ENCODE measurements at regions not wholly inside any gene's neighbourhood (a gene's known extent, or its start where the extent isn't known, plus 50 kb on each side); places are given as distances from the start of the nearest gene placed in this dataset.
"Not testable (repeated sequence)": the region's sequence is repeated elsewhere in the genome, so short reads cannot be mapped to it uniquely, and the experiment has no call there.

DNA sequence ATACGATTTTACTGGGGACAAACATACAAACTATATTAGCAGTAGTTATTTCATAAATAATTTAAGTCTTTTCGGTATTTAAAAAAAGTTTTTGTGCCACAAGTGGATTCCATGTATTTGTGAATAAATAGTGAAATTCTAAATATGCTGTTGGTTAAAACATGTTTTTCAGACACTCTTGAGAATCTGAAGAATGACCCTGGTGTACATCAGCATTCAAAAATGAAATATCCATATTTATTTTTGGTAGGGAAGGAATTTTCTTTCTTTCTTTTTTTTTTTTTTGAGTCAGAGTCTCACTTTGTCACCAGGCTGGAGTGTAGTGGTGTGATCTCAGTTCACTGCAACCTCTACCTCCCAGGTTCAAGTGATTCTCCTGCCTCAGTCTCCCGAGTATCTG, 136.1 kb upstream of the CDK6 start:
- no peak for DNase-seq

DNA sequence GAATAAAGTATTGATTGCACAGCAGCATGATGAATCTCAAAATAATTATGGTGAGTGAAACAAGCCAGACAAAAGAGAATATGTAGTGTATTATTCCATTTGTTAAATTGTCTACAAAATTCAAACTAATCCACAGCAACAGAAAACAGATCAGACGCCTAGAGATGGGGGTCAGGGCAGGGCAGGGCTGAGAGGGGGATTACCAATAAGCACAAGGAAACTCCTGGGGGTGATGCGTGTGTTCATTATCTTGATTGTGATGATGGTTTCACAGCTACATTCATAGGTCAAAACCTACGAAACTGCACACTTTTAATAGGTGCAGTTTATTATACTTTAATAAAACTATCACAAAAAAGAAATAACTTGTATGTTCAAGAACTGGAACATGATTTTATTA, 132.7 kb upstream of the CDK6 start:
- no peak for DNase-seq

DNA sequence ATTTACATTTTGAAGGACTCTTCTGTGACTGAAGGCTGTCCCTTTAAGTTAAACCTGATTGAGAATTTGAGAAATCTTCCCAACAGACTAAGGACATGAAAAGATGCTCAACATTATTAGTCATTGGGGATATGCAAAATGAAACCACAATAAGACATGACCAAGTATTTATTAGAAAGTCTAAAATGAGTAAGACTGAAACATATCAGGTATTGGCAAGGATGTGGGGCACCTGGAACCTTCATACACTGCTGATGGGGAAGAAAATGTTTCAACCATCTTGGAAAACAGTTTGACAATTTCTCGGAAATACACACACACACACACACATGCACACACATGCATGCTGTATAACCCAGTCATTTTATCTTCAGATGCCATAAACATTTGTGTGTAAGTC, 132.1 kb upstream of the CDK6 start:
- DNase-seq: no peak

DNA sequence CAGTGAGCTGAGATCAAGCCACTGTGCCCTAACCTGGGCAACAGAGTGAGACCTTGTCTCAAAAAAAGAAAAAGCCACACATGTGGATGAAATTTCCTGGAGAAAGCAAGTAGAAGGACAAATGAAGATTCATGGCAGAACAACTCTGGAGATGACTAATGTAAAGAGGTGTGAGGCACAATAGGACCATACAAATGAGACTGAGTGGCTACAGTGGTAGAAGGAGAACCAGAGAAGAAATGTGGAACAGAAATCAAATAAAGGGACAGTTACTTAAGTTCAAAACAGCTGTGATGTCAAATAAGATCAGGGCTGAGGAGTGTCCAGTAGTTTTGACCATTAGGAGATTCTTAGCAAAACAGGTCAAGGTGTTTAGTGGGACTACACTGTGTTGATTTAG, 130.9 kb upstream of the CDK6 start:
- no peak for DNase-seq

DNA sequence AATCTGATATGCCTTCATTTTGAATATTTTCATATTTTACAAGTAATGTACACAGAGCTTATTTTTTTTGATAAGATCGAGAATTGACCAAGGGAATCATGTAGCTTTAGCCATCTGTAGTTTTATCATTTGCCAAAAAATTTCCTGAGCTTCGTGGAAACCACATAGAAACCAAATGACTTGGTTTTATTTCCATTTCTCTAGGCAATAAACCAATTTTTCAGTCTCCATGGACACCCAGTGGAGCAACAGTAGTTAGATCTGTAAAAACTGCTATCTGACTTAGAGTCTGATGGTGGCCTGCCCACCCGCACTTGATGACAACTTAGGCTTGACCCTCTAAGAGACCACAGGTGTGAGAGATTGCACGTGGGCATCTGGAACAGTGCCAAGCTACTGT, 127.8 kb upstream of the CDK6 start:
- DNase-seq: no peak

DNA sequence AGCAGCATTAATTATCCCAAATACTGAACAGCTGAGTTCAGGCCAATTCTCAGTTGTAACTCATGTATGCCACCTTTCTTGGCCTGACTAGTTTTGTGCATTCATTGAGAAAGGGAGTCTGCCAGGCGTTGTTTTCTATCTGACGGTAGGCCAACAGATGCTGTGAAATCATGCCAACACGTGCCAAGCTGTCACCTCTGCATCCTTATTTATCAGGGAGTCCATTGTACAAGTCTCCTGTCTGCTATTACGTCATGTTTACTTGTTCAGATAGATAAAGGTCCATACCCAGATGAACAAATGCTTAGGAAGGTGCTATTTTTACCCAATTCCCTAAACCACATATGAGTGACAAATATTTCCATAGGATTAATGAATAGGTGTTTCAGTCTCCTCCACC, 127.2 kb upstream of the CDK6 start:
- DNase-seq: no peak

DNA sequence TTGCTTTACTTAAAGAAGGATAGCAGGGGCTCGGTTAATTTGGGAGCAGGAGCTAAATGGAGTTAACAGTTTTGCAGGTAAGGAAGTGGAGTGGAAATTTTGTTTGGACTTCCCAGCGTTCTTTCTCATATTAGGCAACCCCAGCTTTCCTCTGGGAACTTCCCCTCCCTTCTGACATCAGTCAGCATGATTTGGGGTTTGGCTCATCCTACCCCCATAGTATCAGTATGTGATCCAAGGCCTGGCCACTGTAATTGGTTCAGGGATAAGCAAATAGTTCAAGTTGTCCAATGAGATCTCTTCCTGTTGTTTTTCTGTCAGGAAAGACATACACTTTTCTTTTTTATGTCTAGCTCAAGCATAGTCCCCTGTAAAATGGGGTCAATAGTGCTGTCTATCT, 125.6 kb upstream of the CDK6 start:
- DNase-seq: no peak

DNA sequence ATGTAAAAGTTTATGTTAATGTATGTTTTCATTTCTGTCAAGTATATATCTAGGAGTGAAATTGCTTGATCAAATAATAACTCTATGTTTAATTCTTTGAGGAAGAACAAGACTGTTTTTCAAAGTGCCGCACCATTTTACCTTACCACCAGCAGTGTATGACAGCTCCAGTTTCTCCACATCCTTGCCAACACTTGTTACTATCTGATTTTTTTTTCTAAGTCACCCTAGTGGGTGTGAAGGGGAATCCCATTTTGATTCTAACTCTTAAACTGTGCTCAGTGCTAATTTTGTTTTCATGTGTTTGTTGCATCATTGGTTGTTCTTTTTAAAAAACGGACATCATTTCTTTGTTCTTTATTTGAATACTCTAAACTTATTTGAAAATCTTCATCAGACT, 120.2 kb upstream of the CDK6 start:
- no peak for DNase-seq

DNA sequence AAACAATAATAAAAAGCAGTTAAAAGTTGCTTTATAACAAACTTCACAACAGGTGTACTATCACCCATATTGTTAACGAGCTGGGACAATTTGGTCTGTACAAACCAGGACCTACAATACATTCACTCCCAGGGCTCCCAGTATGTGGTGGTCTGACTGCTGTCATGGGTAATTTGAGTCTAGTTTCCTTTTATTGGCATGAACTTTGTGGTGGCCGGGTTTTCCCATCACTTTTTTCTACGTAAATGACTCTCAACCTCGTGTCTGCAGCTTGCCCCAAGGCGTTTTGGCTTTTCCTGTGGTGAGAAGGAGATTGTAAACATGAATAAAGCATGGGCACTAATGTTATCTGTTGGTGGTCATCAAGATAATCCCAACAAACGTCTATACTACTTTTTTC, 118.7 kb upstream of the CDK6 start:
- no peak for DNase-seq

DNA sequence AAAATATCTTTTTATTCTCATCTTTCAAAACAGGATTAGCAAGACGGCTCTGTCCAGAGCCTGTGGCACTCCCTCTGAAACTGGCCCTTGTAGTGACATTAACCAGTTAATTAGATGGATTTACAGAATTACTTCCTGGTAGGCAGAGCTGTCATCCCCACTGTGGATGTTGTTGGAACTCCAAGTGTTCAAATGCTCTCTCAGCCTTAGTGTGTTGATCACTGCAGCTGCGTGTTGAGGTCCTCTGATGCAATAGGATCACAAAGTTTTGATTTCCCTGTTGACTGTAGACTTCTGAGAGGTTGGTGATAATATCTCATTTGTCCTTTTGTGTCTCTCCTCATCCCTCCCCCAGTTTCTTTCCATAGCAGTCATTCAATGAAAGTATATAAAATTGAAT, 117.3 kb upstream of the CDK6 start:
- no peak for DNase-seq

DNA sequence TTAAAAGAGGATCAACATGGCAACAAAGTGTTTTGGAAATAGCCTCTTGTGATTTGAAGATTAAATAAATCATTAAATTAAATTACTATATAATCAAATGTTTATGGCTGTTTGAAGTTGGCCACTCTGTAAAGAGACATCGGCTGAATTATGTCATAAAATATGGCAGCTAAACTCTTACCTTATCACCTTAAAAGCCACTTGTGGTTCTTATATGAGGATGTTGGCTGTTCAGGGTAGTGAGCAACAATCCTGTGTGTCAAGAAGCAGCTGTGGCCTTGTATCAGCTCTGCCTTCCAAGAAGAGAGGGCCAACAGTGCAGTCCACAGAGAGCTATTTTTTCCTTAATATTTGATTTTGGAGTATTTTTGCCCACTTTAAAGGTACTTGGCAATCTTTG, 113.4 kb upstream of the CDK6 start:
- DNase-seq: no peak

DNA sequence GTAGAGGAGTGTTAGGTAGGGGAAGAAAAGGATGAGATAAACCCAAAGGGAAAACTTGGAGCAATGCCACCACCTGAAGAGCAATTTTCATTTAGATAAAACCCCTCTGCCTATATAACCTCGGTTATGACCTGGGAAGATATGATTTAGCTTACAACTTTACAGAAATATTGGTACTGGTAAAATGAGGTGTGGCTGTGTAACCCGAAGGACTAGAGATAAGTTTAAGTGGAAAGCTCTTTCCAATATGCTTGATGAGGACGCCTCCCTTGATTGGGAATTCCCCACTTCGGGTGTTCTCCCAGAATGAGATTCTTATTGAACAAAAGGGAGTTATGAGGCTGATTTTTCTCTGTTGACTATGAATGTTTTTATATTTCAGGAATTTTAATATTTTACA, 109.5 kb upstream of the CDK6 start:
- no peak for DNase-seq

DNA sequence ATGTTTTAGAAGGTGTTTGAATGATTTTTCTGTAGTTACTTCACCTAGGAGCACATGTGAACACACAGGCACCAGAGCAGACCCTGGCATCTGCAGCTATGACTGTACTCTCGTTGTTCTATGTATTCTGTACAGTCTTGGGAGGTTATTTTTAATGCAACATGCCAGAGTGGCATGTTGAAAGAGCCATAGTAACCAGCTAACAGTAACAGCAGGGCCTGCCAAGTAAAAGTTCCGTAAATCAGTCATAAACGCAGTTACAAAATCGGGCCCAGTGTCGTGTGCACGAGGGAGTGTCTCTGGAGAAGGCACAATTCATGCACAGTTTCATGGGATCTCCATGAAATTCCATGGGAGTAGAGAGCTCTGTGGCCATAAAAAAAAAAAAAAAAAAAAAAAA, 108.3 kb upstream of the CDK6 start:
- no peak for DNase-seq

DNA sequence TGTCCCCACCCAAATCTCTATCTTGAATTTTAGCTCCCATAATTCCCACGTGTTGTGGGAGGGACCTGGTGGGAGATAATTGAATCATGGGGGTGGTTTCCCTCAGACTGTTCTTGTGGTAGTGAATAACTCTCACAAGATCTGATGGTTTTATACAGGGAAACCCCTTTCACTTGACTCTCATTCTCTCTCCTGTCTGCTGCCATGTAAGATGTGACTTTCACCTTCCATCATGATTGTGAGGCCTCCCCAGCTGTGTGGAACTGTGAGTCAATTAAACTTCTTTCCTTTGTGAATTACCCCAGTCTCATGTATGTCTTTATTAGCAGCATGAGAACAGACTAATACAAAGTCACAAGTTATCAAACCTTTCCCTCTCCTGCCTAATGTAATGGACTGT, 106.3 kb upstream of the CDK6 start:
- DNase-seq: not testable (repeated sequence)

DNA sequence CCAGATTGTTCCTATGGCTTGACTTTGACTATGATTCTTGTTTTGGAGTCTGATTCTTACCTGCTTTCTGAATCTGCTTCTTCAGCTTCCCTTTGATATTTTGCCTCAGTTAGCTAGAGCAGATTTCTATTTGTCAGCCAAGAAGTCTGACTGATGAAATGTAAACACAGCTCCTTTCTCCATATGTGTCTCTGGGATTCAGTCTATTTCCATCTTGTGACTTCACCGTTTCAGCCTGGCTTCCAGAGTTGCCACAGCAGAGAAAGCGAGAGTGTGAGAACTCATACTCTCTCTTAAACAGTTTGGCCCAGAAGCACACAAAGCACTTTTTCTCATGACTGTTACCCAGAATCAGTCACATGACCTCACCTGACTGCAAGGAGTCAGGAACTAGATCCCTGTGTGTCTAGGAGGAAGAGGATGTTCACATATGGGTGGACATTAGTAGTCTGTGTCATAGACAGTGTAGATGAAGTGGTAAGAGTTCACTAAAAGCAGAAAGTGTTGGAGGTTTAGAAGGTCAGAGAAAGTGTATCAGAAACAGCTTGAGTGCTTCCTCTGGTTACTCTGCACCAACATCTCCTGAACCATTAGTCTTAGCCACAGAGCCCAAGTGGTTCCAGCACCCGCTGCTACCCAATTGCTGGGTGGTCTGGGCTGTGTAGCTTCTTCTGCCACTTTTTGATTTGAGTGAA, 103.4 kb upstream of the CDK6 start:
- no peak for DNase-seq

DNA sequence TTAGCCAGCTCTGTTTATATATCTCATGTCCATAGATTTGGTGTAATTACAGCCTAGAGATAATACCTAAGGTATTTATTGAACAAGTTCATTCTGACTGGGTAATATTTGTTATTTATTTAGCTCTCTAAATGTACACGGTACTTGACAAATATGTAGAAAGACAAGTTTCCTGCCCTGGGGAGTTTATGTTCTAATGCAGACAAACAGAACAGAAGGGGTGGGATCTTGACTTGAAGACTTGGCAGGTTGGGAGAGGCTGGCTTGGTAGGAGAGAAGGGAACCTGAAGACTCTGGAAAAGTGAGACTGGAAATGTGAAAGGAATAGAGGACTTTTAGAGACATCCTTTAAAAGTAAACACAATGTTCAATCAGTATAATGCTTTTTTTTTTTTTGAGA, 97.7 kb upstream of the CDK6 start:
- no peak for DNase-seq

DNA sequence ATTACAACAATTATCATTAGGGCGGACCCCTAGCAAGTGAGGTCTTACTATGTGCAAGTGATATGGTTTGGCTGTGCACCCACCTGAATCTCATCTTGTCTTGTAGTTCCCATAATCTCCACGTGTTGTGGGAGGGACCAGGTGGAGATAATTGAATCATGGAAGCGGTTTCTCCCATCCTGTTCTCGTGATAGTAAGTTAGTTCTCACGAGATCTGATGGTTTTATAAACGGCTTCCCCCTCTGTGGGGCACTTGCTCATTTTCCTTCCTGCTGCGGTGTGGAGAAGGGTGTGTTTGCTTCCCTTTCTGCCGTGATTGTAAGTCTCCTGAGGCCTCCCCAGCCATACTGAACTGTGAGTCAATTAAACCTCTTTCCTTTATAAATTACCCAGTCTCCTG, 96.1 kb upstream of the CDK6 start:
- no peak for DNase-seq

DNA sequence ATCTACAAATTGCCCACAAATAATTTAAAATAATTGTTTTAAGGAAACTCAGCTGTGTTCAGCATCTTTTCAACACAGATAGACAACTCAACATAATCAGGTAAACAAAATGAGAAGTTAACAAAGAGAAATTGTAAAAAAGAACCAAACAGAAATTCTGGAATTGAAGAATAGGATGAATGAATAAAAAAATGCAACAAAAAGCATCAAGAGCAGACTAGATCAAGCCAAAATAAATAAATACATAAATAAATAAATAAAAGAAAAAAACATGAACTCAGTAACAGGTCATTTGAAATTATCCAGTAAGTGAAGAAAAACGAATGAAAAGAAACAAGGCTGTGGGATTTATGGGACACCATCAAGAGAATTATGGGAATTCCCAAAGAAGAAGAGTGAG, 94.0 kb upstream of the CDK6 start:
- DNase-seq: no peak

DNA sequence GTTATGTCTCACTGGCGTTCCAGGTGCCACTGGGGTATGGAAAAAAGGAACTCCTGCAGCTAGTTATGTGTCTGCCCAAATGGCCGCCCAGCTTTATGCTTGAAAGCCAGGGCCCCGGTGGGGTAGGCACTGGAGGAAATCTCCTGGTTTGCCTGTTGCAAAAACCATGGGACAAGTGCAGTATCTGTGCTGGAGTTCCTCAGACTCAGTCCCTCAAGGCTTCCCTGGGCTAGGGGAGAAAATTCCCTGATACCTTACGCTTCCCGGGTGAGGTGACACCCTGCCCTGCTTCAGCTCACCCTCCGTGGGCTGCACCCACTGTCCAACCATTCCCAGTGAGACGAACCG, 90.3 kb upstream of the CDK6 start:
- no peak for DNase-seq

DNA sequence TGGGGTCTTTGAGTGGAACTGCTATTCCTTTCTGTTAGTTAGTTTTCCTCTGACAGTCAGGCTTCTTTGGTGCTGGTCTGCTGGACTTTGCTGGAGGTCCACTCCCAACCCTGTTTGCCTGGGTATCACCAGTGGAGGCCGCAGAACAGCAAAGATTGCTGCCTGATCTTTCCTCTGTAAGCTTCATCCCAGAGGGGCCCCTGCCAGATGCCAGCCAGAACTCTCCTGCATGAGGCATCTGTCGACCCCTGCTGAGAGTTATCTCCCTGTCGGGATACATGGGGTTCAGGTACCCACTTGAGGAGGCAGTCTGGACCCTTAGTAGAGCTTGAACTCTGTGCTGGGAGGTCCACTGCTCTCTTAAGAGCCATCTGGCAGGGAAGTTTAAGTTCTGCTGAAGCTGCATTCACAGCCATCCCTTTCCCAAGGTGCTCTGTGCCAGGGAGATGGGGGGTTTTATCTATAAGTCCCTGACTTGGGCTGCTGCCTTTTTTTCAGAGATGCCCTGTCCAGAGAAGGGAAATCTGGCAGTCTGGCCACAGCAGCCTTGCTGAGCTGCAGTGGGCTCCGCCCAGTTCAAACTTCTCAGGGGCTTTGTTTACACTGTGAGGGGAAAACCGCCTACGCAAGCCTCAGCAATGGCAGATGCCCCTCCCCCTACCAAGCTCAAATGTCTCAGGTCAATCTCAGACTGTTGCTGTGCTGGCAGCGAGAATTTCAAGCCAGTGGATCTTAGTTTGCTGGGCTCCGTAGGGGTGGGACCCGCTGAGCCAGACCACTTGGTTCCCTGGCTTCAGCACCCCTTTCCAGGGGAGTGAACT, 89.7 kb upstream of the CDK6 start:
- no peak for DNase-seq

DNA sequence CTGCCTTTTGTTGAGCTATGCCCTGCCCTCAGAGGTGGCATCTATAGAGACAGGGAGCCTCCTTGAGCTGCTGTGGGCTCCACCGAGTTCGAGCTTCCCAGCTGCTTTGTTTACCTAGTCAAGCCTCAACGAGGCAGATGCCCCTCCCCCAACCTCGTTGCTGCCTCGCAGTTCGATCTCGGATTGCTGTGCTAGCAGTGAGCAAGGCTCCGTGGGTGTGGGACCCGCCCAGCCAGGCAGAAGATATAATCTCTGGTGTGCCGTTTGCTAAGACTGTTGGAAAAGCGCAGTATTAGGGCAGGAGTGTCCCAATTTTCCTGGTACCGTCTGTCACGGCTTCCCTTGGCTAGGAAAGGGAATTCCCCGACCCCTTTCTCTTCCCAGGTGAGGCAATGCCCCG, 88.4 kb upstream of the CDK6 start:
- no peak for DNase-seq

DNA sequence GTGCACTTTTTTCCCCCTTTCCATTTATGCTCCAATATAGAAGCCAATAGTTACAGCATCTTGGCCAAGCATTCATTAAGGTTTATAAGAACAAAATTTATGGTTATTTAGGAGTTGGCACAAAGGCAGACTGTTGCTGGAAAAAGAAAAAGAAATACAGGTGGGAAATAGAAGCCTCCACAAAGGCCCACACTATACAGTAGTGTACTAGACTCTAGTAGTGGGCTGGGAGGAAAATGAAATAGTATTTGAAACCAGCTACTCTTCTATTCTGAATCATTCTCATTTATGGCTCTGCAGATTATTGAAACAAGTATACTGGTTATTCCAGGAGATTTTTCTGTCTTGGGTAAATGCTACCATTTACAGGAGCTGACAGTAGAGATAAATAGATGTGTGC, 80.9 kb upstream of the CDK6 start:
- DNase-seq: no peak

DNA sequence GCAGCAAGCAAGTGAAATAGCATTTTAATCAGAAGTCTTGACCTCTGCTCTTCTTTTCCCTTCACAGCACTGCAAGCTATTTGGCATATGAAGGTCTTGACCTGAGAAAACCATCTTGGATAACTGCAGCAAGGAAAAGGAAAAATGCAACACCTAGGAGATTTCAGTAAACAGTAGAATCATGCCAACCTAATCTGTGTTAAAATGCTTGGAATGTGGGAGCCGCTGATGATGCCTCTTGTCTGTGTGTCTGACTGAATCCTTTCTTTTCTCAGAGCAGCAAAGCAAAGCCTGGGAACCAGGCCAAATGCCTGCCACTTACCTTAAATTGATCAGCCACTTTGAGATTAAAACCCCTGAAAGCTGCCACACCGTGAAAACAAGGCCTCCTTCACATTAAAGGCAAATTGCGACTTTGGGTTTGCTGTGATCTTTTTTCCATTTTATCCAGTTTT, 80.4 kb upstream of the CDK6 start:
- DNase-seq: no peak

DNA sequence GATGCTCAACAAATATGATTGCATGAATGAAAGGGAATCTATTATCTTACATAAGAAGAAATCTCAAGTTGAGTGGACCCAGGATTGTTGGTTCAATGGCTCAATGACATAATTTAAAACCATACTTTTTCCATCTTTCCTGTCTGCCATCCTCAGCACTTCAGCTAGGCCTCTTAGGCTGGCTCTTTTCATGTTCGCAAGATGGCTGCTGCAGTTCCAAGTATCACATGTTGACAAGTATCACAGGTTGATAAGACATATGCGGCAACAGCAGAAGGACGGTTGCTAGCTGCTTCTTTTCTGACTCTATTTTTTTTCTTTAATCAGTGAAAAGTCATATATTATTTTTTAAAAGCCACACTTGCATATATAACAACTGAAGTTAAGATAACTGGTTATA, 79.0 kb upstream of the CDK6 start:
- DNase-seq: no peak

DNA sequence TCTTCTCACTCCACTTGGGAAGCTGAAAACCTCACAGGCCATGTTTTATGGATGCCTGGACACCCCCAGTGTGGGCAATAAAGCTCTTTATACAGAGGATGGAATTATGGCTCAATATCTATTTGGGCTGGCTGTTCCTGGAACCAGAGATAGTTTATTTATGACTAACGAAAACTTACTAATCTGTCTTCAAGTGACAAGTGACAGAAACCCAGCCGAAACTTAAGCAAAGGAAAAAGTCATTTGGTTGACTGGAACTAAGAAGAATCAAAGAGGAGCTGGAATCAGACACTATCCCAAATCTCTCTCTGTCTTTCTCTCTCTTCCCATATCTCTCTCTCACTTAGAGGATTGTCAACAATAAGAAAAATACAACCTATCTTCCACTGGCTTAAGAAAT, 78.3 kb upstream of the CDK6 start:
- no peak for DNase-seq
